RWPE2 (cell line): ENCODE measurements at regions not wholly inside any gene's neighbourhood (a gene's known extent, or its start where the extent isn't known, plus 50 kb on each side); places are given as distances from the start of the nearest gene placed in this dataset.

Source experiments
- ATAC-seq: fragments of 200-7000 bp; cut with Tn5 transposase; 3 replicates; pipeline ENCODE4 v1.9.1; 2021; ENCODE audit warnings: low read depth
- DNase-seq: peaks from one replicate; pipeline ENCODE4 v3.0.0-alpha.2; 2020; ENCODE audit warnings: low spot score
- H3K27ac ChIP-seq: fragments of 450-650 bp; 2 replicates; pipeline ENCODE4 v1.5.1; 2017; ENCODE audit warnings: mild to moderate bottlenecking; ENCODE audit not compliant: poor library complexity, severe bottlenecking
- H3K27me3 ChIP-seq: fragments of 250-450 bp; sonication (Bioruptor Pico); 2 replicates; pipeline ENCODE4 v1.5.1; 2021; ENCODE audit warnings: mild to moderate bottlenecking, moderate library complexity; ENCODE audit not compliant: insufficient read depth, poor library complexity, severe bottlenecking
- H3K36me3 ChIP-seq: fragments of 250-450 bp; sonication (Bioruptor Pico); 2 replicates; pipeline ENCODE4 v1.5.1; 2020; ENCODE audit warnings: low read depth, mild to moderate bottlenecking, moderate library complexity
- H3K4me1 ChIP-seq: fragments of 250-450 bp; sonication (Bioruptor Pico); 2 replicates; pipeline ENCODE4 v1.5.1; 2021; ENCODE audit warnings: mild to moderate bottlenecking, moderate library complexity; ENCODE audit not compliant: insufficient read depth, poor library complexity, severe bottlenecking
- H3K4me3 ChIP-seq: fragments of 250-450 bp; sonication (Bioruptor Pico); 2 replicates; pipeline ENCODE4 v1.5.1; 2021; ENCODE audit warnings: mild to moderate bottlenecking, moderate library complexity; ENCODE audit not compliant: severe bottlenecking
- H3K9me3 ChIP-seq: fragments of 250-450 bp; sonication (Bioruptor Pico); 2 replicates; pipeline ENCODE4 v1.5.1; 2021; ENCODE audit warnings: mild to moderate bottlenecking, moderate library complexity; ENCODE audit not compliant: severe bottlenecking
- CTCF ChIP-seq: fragments of 450-650 bp; IDR thresholded peaks from one replicate; pipeline ENCODE4 v1.5.1; 2017; ENCODE audit warnings: mild to moderate bottlenecking, moderate library complexity; ENCODE audit not compliant: poor library complexity, severe bottlenecking

DNA sequence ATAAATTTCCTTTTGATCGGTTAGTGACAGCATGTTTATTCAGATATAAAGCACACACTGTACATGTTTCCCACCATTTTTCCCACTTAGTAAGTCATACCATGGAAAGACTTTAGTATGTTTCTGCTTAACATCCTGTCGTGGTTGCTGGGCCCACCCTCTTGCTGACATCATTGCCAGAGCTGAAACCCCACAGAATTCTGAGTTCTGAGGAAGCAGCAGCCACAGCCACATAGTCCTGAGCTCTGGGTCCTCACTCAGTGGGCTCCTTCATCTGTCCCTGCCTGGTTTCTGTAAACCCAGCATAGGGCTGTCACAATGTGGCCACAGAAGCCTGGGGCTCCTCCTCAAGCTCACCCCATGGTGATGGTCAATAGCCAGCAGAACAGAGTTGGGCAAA, 441.5 kb downstream of the ENC1 start:
- peaks cover 22% of the 10 kb centered on the region for H3K4me1 ChIP-seq
- ATAC-seq (no peak), DNase-seq (no peak)
- H3K27ac ChIP-seq = no peak overlapping the region
- no peaks in the 10 kb centered on the region for H3K36me3 ChIP-seq
- H3K9me3 ChIP-seq = no peaks in the 10 kb centered on the region
- H3K27me3 ChIP-seq = no peaks in the 10 kb centered on the region
- no peak for TF ChIP-seq CTCF
- H3K4me3 ChIP-seq = no peak overlapping the region

GRCh38 chr5:74198156-74198555, 442.4 kb downstream of the ENC1 start:
- H3K4me3 ChIP-seq = no peak overlapping the region
- ATAC-seq (no peak), DNase-seq (no peak)
- no peaks in the 10 kb centered on the region for H3K36me3 ChIP-seq
- H3K4me1 ChIP-seq = peaks cover 22% of the 10 kb centered on the region
- H3K9me3 ChIP-seq = no peaks in the 10 kb centered on the region
- no peak overlapping the region for H3K27ac ChIP-seq
- TF ChIP-seq CTCF = no peak
- H3K27me3 ChIP-seq = no peaks in the 10 kb centered on the region

DNA sequence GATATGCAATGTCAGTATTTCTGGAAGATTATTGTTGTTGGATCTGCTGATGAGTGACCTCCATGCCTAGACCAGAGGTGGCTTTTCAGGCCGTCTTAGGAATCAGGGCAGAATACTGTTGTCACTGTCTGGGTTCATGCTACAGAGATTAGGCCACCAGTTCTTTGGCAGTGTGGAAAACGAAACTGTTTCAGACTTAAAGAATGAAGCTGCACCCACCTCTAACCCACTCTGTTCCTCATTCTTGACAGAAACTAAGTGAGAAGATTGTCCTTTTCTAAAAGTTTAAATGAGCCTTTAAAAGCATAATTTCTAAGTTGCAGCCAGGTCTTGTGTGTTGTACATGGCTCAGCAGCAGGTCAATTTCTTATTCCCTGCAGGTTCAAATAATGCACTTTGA, 444.3 kb downstream of the ENC1 start:
- no peak for ATAC-seq
- no peaks in the 10 kb centered on the region for H3K27me3 ChIP-seq
- no peak overlapping the region for H3K4me3 ChIP-seq
- no peaks in the 10 kb centered on the region for H3K36me3 ChIP-seq
- no peak overlapping the region for H3K27ac ChIP-seq
- H3K9me3 ChIP-seq = no peaks in the 10 kb centered on the region
- H3K4me1 ChIP-seq = peaks cover 14% of the 10 kb centered on the region
- DNase-seq = no peak
- TF ChIP-seq CTCF = no peak

GRCh38 chr5:74194196-74194595, 446.3 kb downstream of the ENC1 start:
- Histone ChIP-seq H3K36me3 (no peaks in the 10 kb centered on the region), H3K4me3 (no peak overlapping the region), H3K27ac (no peak overlapping the region), H3K9me3 (no peaks in the 10 kb centered on the region), H3K27me3 (no peaks in the 10 kb centered on the region), H3K4me1 (peaks cover 2% of the 10 kb centered on the region)
- TF ChIP-seq CTCF = no peak
- DNase-seq (no peak), ATAC-seq (no peak)

DNA sequence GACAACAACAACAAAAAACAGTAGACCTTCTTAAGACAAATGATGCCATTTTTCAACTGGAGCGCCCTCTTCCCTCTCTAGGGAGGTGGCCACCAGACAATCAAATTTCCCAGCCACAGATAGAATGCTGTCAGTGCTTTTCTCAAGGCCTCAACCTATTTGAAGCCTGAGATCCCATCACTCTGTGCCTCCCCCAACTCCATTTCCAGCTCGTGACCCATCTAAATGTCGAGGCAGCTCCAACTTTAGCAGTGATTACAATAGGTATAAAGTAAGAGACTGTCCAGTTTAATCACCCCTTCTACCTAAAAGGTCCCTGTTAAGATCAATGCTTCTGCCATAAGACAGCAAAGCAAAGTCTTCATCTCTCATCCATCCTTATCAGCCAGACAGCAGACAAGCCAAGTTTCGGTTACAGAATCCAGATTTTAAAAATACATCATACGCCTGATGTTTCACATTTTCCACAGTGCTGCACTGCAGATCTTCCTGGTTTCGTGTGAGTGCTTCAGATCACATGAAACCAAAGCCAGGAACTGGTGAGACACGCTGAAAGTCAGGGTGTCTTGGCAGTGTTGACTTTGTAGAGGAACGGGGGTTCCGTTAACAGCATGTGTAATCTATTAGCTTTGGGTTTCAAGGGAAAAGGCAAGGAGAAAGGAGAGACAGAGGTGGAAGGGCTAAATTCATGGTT, 447.8 kb downstream of the ENC1 start:
- no peak for DNase-seq
- Histone ChIP-seq H3K4me1 (no peaks in the 10 kb centered on the region), H3K27me3 (no peaks in the 10 kb centered on the region), H3K4me3 (no peak overlapping the region), H3K27ac (no peak overlapping the region), H3K36me3 (no peaks in the 10 kb centered on the region), H3K9me3 (no peaks in the 10 kb centered on the region)
- TF ChIP-seq CTCF = no peak
- ATAC-seq = no peak
